CD4-positive, alpha-beta T cell (primary cell): ENCODE measurements at regions not wholly inside any gene's neighbourhood (a gene's known extent, or its start where the extent isn't known, plus 50 kb on each side); places are given as distances from the start of the nearest gene placed in this dataset.

Experiments used
- ATAC-seq: fragments of 200-7000 bp; cut with Tn5 transposase; one replicate; pipeline ENCODE4 v1.10.0; 2022; ENCODE audit warnings: mild to moderate bottlenecking; ENCODE audit not compliant: poor library complexity
- CTCF ChIA-PET: fragments of 350-600 bp; sonication (Branson Sonifier 250); formaldehyde crosslinking; loops from one replicate; lab custom pipeline; 2021; ENCODE audit warnings: antibody characterized with exemption, inconsistent platforms; lab: Charles Lee
- POLR2A ChIA-PET: fragments of 350-600 bp; sonication (Branson Sonifier 250); formaldehyde crosslinking; loops from one replicate; lab custom pipeline; 2021; ENCODE audit warnings: antibody characterized with exemption, inconsistent platforms; lab: Charles Lee
- DNase-seq, 14 experiments: peaks; one replicate each; pipeline ENCODE4 v3.0.0-alpha.2; 2013 to 2020; ENCODE audit warnings: mixed read lengths in 2 of 14
- H3K27ac ChIP-seq, 2 donors: one replicate each; pipeline versions ENCODE4 v1.5.1 to v1.7.0; 2013; ENCODE audit warnings: low read length in 2 of 2, low read depth in 1 of 2, mild to moderate bottlenecking in 1 of 2
- H3K27me3 ChIP-seq, 2 experiments: 1 replicate in 1 of 2; 2 replicates in 1 of 2; pipeline versions ENCODE4 v1.6.1 to v1.7.0; 2013; ENCODE audit warnings: low read length in 2 of 2, control low read depth in 1 of 2, mild to moderate bottlenecking in 1 of 2, moderate library complexity in 1 of 2; ENCODE audit not compliant: insufficient read depth in 2 of 2, control insufficient read depth in 1 of 2
- H3K36me3 ChIP-seq: one replicate; pipeline ENCODE4 v1.6.1; 2013; ENCODE audit warnings: low read length, control low read depth; ENCODE audit not compliant: insufficient read depth
- H3K4me1 ChIP-seq: one replicate; pipeline ENCODE4 v1.6.1; 2013; ENCODE audit warnings: low read length, control low read depth; ENCODE audit not compliant: insufficient read depth
- H3K4me3 ChIP-seq: one replicate; pipeline ENCODE4 v1.5.1; 2013; ENCODE audit warnings: mild to moderate bottlenecking, low read length, moderate library complexity
- H3K9me3 ChIP-seq, 2 experiments: 1 replicate in 1 of 2; 2 replicates in 1 of 2; pipeline versions ENCODE4 v1.6.1 to v1.7.0; 2013; ENCODE audit warnings: low read length in 2 of 2, mild to moderate bottlenecking in 2 of 2, control low read depth in 1 of 2, moderate library complexity in 1 of 2; ENCODE audit not compliant: control insufficient read depth in 1 of 2, insufficient read depth in 1 of 2
- H3K27ac Mint-ChIP-seq: one replicate; pipeline ENCODE4 v1.8.0; 2020; ENCODE audit warnings: mixed read lengths
- H3K27me3 Mint-ChIP-seq: one replicate; pipeline ENCODE4 v1.8.0; 2021; ENCODE audit warnings: mixed read lengths
- H3K36me3 Mint-ChIP-seq: one replicate; pipeline ENCODE4 v1.8.0; 2021; ENCODE audit warnings: low read depth, mixed read lengths
- H3K4me1 Mint-ChIP-seq: one replicate; pipeline ENCODE4 v1.8.0; 2021; ENCODE audit warnings: low read depth, mixed read lengths
- H3K4me3 Mint-ChIP-seq: one replicate; pipeline ENCODE4 v1.8.0; 2020; ENCODE audit warnings: mild to moderate bottlenecking, mixed read lengths
- H3K9me3 Mint-ChIP-seq: one replicate; pipeline ENCODE4 v1.8.0; 2020; ENCODE audit warnings: mixed read lengths
- intact Hi-C, 2 experiments: fragments of 100-400 bp; cut with DNase I in 1 of 2; cut with micrococcal nuclease in 1 of 2; formaldehyde crosslinking; loops; one replicate each; pipeline versions ENCODE4 v1.15.1 to v1.9.0; 2023 to 2025; cut with DNase I, micrococcal nuclease
- TF ChIP-seq, protein P1 (sequence below): fragments of 200-600 bp; IDR thresholded peaks from one replicate; pipeline ENCODE4 v1.8.0; 2022; ENCODE audit warnings: antibody characterized with exemption, mild to moderate bottlenecking

DNA sequence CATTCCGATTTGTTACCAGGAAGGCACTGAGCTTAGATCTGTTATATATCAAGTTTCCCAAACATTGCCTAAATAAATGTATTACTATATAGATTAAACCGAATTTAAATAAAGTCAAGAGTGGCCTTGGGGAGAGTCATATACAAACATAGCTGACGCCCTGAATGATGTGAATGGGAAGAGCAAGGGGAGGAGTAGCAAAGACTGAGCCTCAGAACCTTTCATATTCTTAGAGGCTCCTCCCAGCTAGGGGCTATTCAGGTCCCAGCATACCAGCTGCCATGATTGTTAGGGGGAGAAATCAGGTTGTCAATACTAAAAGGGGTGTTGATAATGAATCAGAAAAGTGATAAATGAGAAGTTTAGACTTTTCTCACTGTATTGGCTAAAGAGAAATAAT is 64.7 kb upstream of the ITGB1 start:
- ATAC-seq (no peak), DNase-seq (no peak)
- Histone ChIP-seq H3K4me1 (peaks cover 21% of the 10 kb centered on the region), H3K27ac (no peak overlapping the region), H3K9me3 (no peaks in the 10 kb centered on the region), H3K36me3 (no peaks in the 10 kb centered on the region), H3K4me3 (no peak overlapping the region), H3K27me3 (no peaks in the 10 kb centered on the region)
- Mint-ChIP-seq H3K27ac (no peak overlapping the region), H3K36me3 (no peaks in the 10 kb centered on the region), H3K4me1 (peaks cover 29% of the 10 kb centered on the region), H3K9me3 (no peaks in the 10 kb centered on the region), H3K4me3 (no peak overlapping the region), H3K27me3 (no peaks in the 10 kb centered on the region)
- intact Hi-C loops = loop anchor here (5.0 to 10.0 kb wide), 2 partner anchors 90 to 92 kb away; no protein-coding TSS in a partner anchor
- CTCF ChIA-PET = no interaction called here
- TF ChIP-seq, protein P1, sequence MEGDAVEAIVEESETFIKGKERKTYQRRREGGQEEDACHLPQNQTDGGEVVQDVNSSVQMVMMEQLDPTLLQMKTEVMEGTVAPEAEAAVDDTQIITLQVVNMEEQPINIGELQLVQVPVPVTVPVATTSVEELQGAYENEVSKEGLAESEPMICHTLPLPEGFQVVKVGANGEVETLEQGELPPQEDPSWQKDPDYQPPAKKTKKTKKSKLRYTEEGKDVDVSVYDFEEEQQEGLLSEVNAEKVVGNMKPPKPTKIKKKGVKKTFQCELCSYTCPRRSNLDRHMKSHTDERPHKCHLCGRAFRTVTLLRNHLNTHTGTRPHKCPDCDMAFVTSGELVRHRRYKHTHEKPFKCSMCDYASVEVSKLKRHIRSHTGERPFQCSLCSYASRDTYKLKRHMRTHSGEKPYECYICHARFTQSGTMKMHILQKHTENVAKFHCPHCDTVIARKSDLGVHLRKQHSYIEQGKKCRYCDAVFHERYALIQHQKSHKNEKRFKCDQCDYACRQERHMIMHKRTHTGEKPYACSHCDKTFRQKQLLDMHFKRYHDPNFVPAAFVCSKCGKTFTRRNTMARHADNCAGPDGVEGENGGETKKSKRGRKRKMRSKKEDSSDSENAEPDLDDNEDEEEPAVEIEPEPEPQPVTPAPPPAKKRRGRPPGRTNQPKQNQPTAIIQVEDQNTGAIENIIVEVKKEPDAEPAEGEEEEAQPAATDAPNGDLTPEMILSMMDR = no peak
- POLR2A ChIA-PET = interaction anchor here (1.0 kb wide), 1 partner anchor 109 kb away, joined by 3 read pairs; no protein-coding TSS in a partner anchor

DNA sequence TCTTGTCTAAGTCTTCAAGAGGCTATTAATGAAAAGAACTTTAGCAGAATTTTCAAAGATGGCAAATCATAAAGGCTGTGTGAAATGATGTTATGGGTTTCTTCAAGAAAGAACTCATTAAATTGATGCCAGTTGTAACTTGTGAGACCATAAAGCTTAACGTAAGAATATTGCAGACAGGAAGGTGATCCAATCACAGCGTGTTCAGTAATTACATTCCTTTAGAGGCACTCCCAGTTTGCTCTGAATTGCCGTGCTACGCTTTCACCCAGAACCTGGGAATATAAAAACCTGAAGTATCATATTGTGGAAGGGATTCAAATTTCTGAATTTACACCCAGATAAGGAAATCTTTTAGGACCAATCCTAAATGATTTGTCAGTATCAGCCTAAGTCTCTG is 64.1 kb upstream of the ITGB1 start:
- POLR2A ChIA-PET = interaction anchor here (1.0 kb wide), 1 partner anchor 110 kb away, joined by 3 read pairs; no protein-coding TSS in a partner anchor
- H3K27me3 ChIP-seq = no peaks in the 10 kb centered on the region
- Mint-ChIP-seq H3K4me3 (no peak overlapping the region), H3K9me3 (no peaks in the 10 kb centered on the region), H3K4me1 (peaks cover 23% of the 10 kb centered on the region), H3K27ac (no peak overlapping the region), H3K27me3 (no peaks in the 10 kb centered on the region), H3K36me3 (no peaks in the 10 kb centered on the region)
- H3K4me1 ChIP-seq = peaks cover 19% of the 10 kb centered on the region
- H3K36me3 ChIP-seq = no peaks in the 10 kb centered on the region
- no peak for DNase-seq
- H3K9me3 ChIP-seq = no peaks in the 10 kb centered on the region
- no peak overlapping the region for H3K4me3 ChIP-seq
- TF ChIP-seq, protein P1 = no peak
- intact Hi-C loops = loop anchor here (5.0 to 10.0 kb wide), 2 partner anchors 90 to 93 kb away; no protein-coding TSS in a partner anchor
- CTCF ChIA-PET = interaction anchor here (0.7 kb wide), 1 partner anchor 553 kb away, joined by 4 read pairs; no protein-coding TSS in a partner anchor
- ATAC-seq = no peak
- no peak overlapping the region for H3K27ac ChIP-seq

DNA sequence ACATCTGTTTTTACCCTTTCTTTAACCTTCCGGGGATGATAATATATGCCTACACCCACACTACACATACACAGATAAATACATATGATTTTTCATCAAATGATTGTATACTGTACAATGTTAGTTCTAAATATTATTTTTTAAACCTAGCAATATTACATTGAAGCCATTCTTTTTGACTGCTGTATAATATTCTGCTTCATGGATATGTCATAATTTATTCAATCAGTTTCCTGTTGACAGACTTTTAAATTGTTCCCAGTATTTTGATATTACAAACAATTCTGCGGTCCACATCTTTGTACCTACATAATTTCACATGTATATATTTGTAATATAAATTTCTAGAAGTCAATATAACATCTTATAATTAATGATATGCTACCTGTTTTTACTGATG is 59.0 kb upstream of the ITGB1 start:
- ChIA-PET POLR2A (no interaction called here), CTCF (no interaction called here)
- TF ChIP-seq, protein P1 = no peak
- DNase-seq (no peak), ATAC-seq (no peak)
- H3K27me3 ChIP-seq = no peaks in the 10 kb centered on the region
- Mint-ChIP-seq H3K4me1 (peaks cover 11% of the 10 kb centered on the region), H3K9me3 (no peaks in the 10 kb centered on the region), H3K27me3 (no peaks in the 10 kb centered on the region), H3K27ac (no peak overlapping the region), H3K36me3 (no peaks in the 10 kb centered on the region), H3K4me3 (no peak overlapping the region)
- no peaks in the 10 kb centered on the region for H3K9me3 ChIP-seq
- no peaks in the 10 kb centered on the region for H3K36me3 ChIP-seq
- H3K27ac ChIP-seq = no peak overlapping the region
- intact Hi-C loops = no loop called here
- H3K4me3 ChIP-seq = no peak overlapping the region
- peaks cover 6% of the 10 kb centered on the region for H3K4me1 ChIP-seq
